ENCODE measurements at regions not wholly inside any gene's neighbourhood (a gene's known extent, or its start where the extent isn't known, plus 50 kb on each side); places are given as distances from the start of the nearest gene placed in this dataset.

- whole genome bisulfite sequencing (ENCODE audit: insufficient coverage, insufficient replicate concordance, low lambda C conversion rate, missing lambda C conversion rate) = 8% methylated on average over 4 of the region's 4 CpGs
- Histone ChIP-seq H3K36me3 (ENCODE audit: control insufficient read depth in 2 of 2, insufficient read depth in 2 of 2, low read length in 1 of 2) (no peaks in the 10 kb centered on the region), H3K4me2 (ENCODE audit: control insufficient read depth, insufficient read depth) (no peak overlapping the region), H2AFZ (ENCODE audit: control insufficient read depth, low read depth, low read length) (no peak overlapping the region), H3K27ac (ENCODE audit: control insufficient read depth, insufficient read depth) (no peak overlapping the region), H3K4me1 (ENCODE audit: control insufficient read depth, insufficient read depth, low read length) (no peaks in the 10 kb centered on the region), H4K20me1 (ENCODE audit: control insufficient read depth, insufficient read depth) (no peaks in the 10 kb centered on the region), H3K9me3 (replicated peaks; ENCODE audit: control insufficient read depth, insufficient read depth, low read length) (no peaks in the 10 kb centered on the region), H3K4me3 (no peak overlapping the region), H3K27me3 (replicated peaks in 1 of 2; ENCODE audit: control insufficient read depth in 2 of 2, insufficient read depth in 2 of 2, low read length in 1 of 2) (no peaks in the 10 kb centered on the region), H3K79me2 (ENCODE audit: control insufficient read depth, insufficient read depth, low read length) (no peaks in the 10 kb centered on the region), H3K9ac (ENCODE audit: control insufficient read depth, insufficient read depth, low read length) (no peak overlapping the region)
- FAIRE-seq (no peak), ATAC-seq (no peak), DNase-seq (ENCODE audit: low read depth, low spot score) (no peak)
- intact Hi-C loops (cut with micrococcal nuclease; ENCODE audit: unreplicated experiment) (no loop called here), in situ Hi-C loops (cut with MboI) (no loop called here)
- POLR2A ChIA-PET = no interaction called here
- RAD21 ChIA-PET (ENCODE audit: unreplicated experiment) = no interaction called here
- CTCF ChIA-PET = no interaction called here
- SMC1A ChIA-PET (ENCODE audit: uncharacterized antibody, unreplicated experiment) = no interaction called here
- no TSS peak for BruUV-seq (replicated peaks)
- no peak for TF ChIP-seq FOXM1 (IDR thresholded peaks at IDR 0.05; ENCODE audit: low read depth, low read length)
- TF ChIP-seq ZBTB4 (CRISPR knock-in tag; IDR thresholded peaks at IDR 0.05) = no peak
- no peak for TF ChIP-seq ZZZ3 (IDR thresholded peaks at IDR 0.05; ENCODE audit: control insufficient read depth, insufficient read length, low read depth)
- TF ChIP-seq, protein P1, sequence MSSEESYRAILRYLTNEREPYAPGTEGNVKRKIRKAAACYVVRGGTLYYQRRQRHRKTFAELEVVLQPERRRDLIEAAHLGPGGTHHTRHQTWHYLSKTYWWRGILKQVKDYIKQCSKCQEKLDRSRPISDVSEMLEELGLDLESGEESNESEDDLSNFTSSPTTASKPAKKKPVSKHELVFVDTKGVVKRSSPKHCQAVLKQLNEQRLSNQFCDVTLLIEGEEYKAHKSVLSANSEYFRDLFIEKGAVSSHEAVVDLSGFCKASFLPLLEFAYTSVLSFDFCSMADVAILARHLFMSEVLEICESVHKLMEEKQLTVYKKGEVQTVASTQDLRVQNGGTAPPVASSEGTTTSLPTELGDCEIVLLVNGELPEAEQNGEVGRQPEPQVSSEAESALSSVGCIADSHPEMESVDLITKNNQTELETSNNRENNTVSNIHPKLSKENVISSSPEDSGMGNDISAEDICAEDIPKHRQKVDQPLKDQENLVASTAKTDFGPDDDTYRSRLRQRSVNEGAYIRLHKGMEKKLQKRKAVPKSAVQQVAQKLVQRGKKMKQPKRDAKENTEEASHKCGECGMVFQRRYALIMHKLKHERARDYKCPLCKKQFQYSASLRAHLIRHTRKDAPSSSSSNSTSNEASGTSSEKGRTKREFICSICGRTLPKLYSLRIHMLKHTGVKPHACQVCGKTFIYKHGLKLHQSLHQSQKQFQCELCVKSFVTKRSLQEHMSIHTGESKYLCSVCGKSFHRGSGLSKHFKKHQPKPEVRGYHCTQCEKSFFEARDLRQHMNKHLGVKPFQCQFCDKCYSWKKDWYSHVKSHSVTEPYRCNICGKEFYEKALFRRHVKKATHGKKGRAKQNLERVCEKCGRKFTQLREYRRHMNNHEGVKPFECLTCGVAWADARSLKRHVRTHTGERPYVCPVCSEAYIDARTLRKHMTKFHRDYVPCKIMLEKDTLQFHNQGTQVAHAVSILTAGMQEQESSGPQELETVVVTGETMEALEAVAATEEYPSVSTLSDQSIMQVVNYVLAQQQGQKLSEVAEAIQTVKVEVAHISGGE (CRISPR knock-in tag; IDR thresholded peaks at IDR 0.05) = no peak
- no peak for TF ChIP-seq REST (IDR thresholded peaks at IDR 0.05; ENCODE audit: low read depth, low read length)
- TF ChIP-seq BCL11A (IDR thresholded peaks at IDR 0.05; ENCODE audit: low read depth, low read length) = no peak
- no peak for TF ChIP-seq CUX1 (IDR thresholded peaks at IDR 0.05; ENCODE audit: insufficient replicate concordance, low read depth, low read length)
- TF ChIP-seq ATF7 (IDR thresholded peaks at IDR 0.05; ENCODE audit: low read depth) = no peak
- no peak for TF ChIP-seq CHD2 (IDR thresholded peaks at IDR 0.05; ENCODE audit: borderline replicate concordance, low read depth, low read length)
Observed at GRCh38 chr1:105779727-105780126, 1276.7 kb upstream of the PRMT6 start.

Data from GM12878 (cell line).